H1 (cell line): ENCODE measurements at regions not wholly inside any gene's neighbourhood (a gene's known extent, or its start where the extent isn't known, plus 50 kb on each side); places are given as distances from the start of the nearest gene placed in this dataset.

ENCODE experiments used
- CTCF ChIA-PET: fragments of 300-600 bp; sonication (Branson Sonifier 250); formaldehyde crosslinking; loops from one replicate; lab custom pipeline; 2021; ENCODE audit not compliant: partially characterized antibody; lab: Charles Lee
- POLR2A ChIA-PET: fragments of 300-600 bp; sonication (Branson Sonifier 250); formaldehyde crosslinking; loops from one replicate; lab custom pipeline; 2021; ENCODE audit warnings: inconsistent platforms; ENCODE audit not compliant: partially characterized antibody; lab: Charles Lee
- DNase-seq, 2 experiments: peaks; one replicate each; pipeline versions ENCODE4 v3.0.0 to v3.0.0-alpha.2; 2010 to 2022; ENCODE audit warnings: low spot score in 2 of 2, low read depth in 1 of 2, mixed read lengths in 1 of 2
- FAIRE-seq: peaks from 2 replicates; lab custom pipeline; 2011; peaks lifted over from hg19 to GRCh38; lab: Jason Lieb, UNC
- H2AFZ ChIP-seq: 2 replicates; pipeline ENCODE4 v1.8.1; 2012; ENCODE audit warnings: low read length, inconsistent platforms
- H2AK5ac ChIP-seq: 2 replicates; pipeline ENCODE4 v1.6.1; 2013; ENCODE audit warnings: low read depth, low read length
- H2BK120ac ChIP-seq: replicated peaks from 2 replicates; pipeline ENCODE3; 2013; ENCODE audit warnings: low read depth, low read length, inconsistent platforms
- H2BK12ac ChIP-seq: 2 replicates; pipeline ENCODE4 v1.6.1; 2013; ENCODE audit warnings: low read depth, low read length
- H2BK15ac ChIP-seq: 2 replicates; pipeline ENCODE4 v1.6.1; 2013; ENCODE audit warnings: low read length
- H2BK20ac ChIP-seq: 2 replicates; pipeline ENCODE4 v1.6.1; 2013; ENCODE audit warnings: low read length
- H2BK5ac ChIP-seq: 2 replicates; pipeline ENCODE4 v1.6.1; 2013; ENCODE audit warnings: low read depth, low read length
- H3K14ac ChIP-seq: 2 replicates; pipeline ENCODE4 v1.6.1; 2013; ENCODE audit warnings: inconsistent platforms; ENCODE audit not compliant: insufficient read length
- H3K18ac ChIP-seq: 2 replicates; pipeline ENCODE4 v1.6.1; 2013; ENCODE audit warnings: low read length; ENCODE audit errors: extremely low read depth
- H3K23ac ChIP-seq: 2 replicates; pipeline ENCODE4 v1.6.1; 2013; ENCODE audit warnings: inconsistent platforms; ENCODE audit not compliant: insufficient read length
- H3K23me2 ChIP-seq: 2 replicates; pipeline ENCODE4 v1.6.1; 2013; ENCODE audit warnings: low read depth, low read length
- H3K27ac ChIP-seq: 2 replicates; pipeline ENCODE4 v1.6.1; 2011; ENCODE audit warnings: low read depth, low read length, inconsistent platforms
- H3K27me3 ChIP-seq, 4 experiments: replicated peaks in 1 of 4; 1 replicate in 1 of 4; 2 replicates in 3 of 4; pipeline versions ENCODE4 v1.6.1 to v1.8.1; 2011 to 2013; ENCODE audit warnings: low read length in 3 of 4, mild to moderate bottlenecking in 3 of 4, inconsistent platforms in 2 of 4, mixed read lengths in 2 of 4, moderate library complexity in 1 of 4; ENCODE audit not compliant: control insufficient read depth in 3 of 4, insufficient read depth in 3 of 4; ENCODE audit errors: extremely low read depth in 1 of 4
- H3K36me3 ChIP-seq, 4 experiments: 2 replicates each; pipeline versions ENCODE4 v1.6.1 to v1.8.1; 2011 to 2013; ENCODE audit warnings: mild to moderate bottlenecking in 4 of 4, low read length in 3 of 4, moderate library complexity in 2 of 4, control low read depth in 1 of 4, inconsistent platforms in 1 of 4; ENCODE audit not compliant: insufficient read depth in 4 of 4, control insufficient read depth in 2 of 4
- H3K4ac ChIP-seq: replicated peaks from 2 replicates; pipeline ENCODE3; 2013; ENCODE audit warnings: low read length, low read depth, mixed read lengths, inconsistent platforms; ENCODE audit not compliant: insufficient read length
- H3K4me1 ChIP-seq, 4 experiments: replicated peaks in 1 of 4; 1 replicate in 1 of 4; 2 replicates in 3 of 4; pipeline versions ENCODE4 v1.6.1 to v1.8.1; 2011 to 2013; ENCODE audit warnings: low read length in 3 of 4, inconsistent platforms in 2 of 4, mixed read lengths in 1 of 4; ENCODE audit not compliant: insufficient read depth in 4 of 4, control insufficient read depth in 3 of 4
- H3K4me2 ChIP-seq, 2 experiments: 2 replicates each; pipeline versions ENCODE4 v1.6.1 to v1.8.1; 2011 to 2013; ENCODE audit warnings: low read depth in 2 of 2, low read length in 2 of 2, control low read depth in 1 of 2, inconsistent platforms in 1 of 2, mild to moderate bottlenecking in 1 of 2; ENCODE audit not compliant: insufficient read depth in 1 of 2
- H3K4me3 ChIP-seq, 4 experiments: fragments of 200-600, 300-600 bp in 1 of 4; sonication (generic), shearing (Covaris generic), sonication (Bioruptor Twin) in 1 of 4; 2 replicates each; pipeline versions ENCODE4 v1.5.1 to v1.8.1; 2011 to 2016; ENCODE audit warnings: low read length in 4 of 4, low read depth in 3 of 4, control low read depth in 2 of 4, inconsistent platforms in 2 of 4, mild to moderate bottlenecking in 2 of 4, mixed read lengths in 1 of 4, moderate library complexity in 1 of 4; ENCODE audit not compliant: insufficient read depth in 2 of 4; ENCODE audit errors: extremely low read depth in 1 of 4
- H3K56ac ChIP-seq: replicated peaks from 2 replicates; pipeline ENCODE3; 2013; ENCODE audit warnings: low read depth, mild to moderate bottlenecking, mixed read lengths, low read length, inconsistent platforms; ENCODE audit not compliant: insufficient read length
- H3K79me1 ChIP-seq: 2 replicates; pipeline ENCODE4 v1.6.1; 2013; ENCODE audit warnings: low read depth, low read length, control low read depth
- H3K79me2 ChIP-seq, 2 experiments: 2 replicates each; pipeline versions ENCODE4 v1.6.1 to v1.8.1; 2012 to 2013; ENCODE audit warnings: low read length in 2 of 2, mild to moderate bottlenecking in 2 of 2, inconsistent platforms in 1 of 2; ENCODE audit not compliant: insufficient read depth in 2 of 2, control insufficient read depth in 1 of 2
- H3K9ac ChIP-seq, 4 experiments: replicated peaks in 1 of 4; 1 replicate in 1 of 4; 2 replicates in 3 of 4; pipeline versions ENCODE4 v1.6.1 to v1.8.1; 2011 to 2013; ENCODE audit warnings: low read depth in 3 of 4, low read length in 3 of 4, control low read depth in 2 of 4, mild to moderate bottlenecking in 2 of 4, moderate library complexity in 2 of 4, inconsistent platforms in 1 of 4; ENCODE audit errors: extremely low read depth in 1 of 4
- H3K9me3 ChIP-seq, 2 experiments: 2 replicates each; pipeline versions ENCODE4 v1.6.1 to v1.8.1; 2012 to 2013; ENCODE audit warnings: mild to moderate bottlenecking in 2 of 2, moderate library complexity in 2 of 2, control low read depth in 1 of 2, inconsistent platforms in 1 of 2, low read depth in 1 of 2, low read length in 1 of 2, mixed read lengths in 1 of 2; ENCODE audit not compliant: insufficient read depth in 2 of 2
- H4K20me1 ChIP-seq, 2 experiments: replicated peaks in 1 of 2; 2 replicates each; pipeline versions ENCODE3 to v1.8.1; 2011 to 2013; ENCODE audit warnings: inconsistent platforms in 2 of 2, low read length in 2 of 2, mild to moderate bottlenecking in 1 of 2; ENCODE audit not compliant: insufficient read depth in 2 of 2, control insufficient read depth in 1 of 2
- H4K5ac ChIP-seq: 2 replicates; pipeline ENCODE4 v1.6.1; 2013; ENCODE audit warnings: low read length, low read depth, mixed read lengths, inconsistent platforms; ENCODE audit not compliant: insufficient read length
- H4K8ac ChIP-seq: 2 replicates; pipeline ENCODE4 v1.8.0; 2013; ENCODE audit warnings: mild to moderate bottlenecking, moderate library complexity, low read length, inconsistent platforms; ENCODE audit not compliant: insufficient read depth; ENCODE audit errors: extremely low read depth
- H4K91ac ChIP-seq: replicated peaks from 2 replicates; pipeline ENCODE3; 2013; ENCODE audit warnings: low read length, mixed read lengths, inconsistent platforms; ENCODE audit not compliant: insufficient read length
- ASH2L ChIP-seq: fragments of 200-600, 300-600 bp; sonication (generic); IDR thresholded peaks from one replicate; pipeline ENCODE4 v1.7.1; 2017; ENCODE audit warnings: low read length
- CBX5 ChIP-seq: fragments of 300-800, 300-1000 bp; sonication (generic); IDR thresholded peaks from 2 replicates; pipeline ENCODE4 v1.7.1; 2016; ENCODE audit warnings: antibody characterized with exemption, low read length, low read depth
- E2F6 ChIP-seq: IDR thresholded peaks from 2 replicates; pipeline ENCODE4 v1.6.1; 2012; ENCODE audit warnings: inconsistent platforms
- EP300 ChIP-seq, 2 experiments: IDR thresholded peaks; 1 replicate in 1 of 2; 2 replicates in 1 of 2; pipeline ENCODE4 v1.6.1; 2011 to 2012; ENCODE audit warnings: low read depth in 2 of 2, low read length in 2 of 2, mild to moderate bottlenecking in 2 of 2, borderline replicate concordance in 1 of 2, inconsistent platforms in 1 of 2, moderate library complexity in 1 of 2
- EZH2 ChIP-seq: fragments of 200-600 bp; sonication (generic); IDR thresholded peaks from 2 replicates; pipeline ENCODE4 v1.7.1; 2012; ENCODE audit warnings: low read depth, mild to moderate bottlenecking, moderate library complexity, low read length, inconsistent platforms; ENCODE audit not compliant: severe bottlenecking
- JUN ChIP-seq: IDR thresholded peaks from 2 replicates; pipeline ENCODE4 v1.6.1; 2011; ENCODE audit warnings: low read depth, mild to moderate bottlenecking, improper control_type of control experiment, low read length
- MAFK ChIP-seq: IDR thresholded peaks from 2 replicates; pipeline ENCODE4 v1.6.1; 2012; ENCODE audit warnings: low read depth, mild to moderate bottlenecking, improper control_type of control experiment, low read length
- POU5F1 ChIP-seq: IDR thresholded peaks from 2 replicates; pipeline ENCODE4 v1.6.1; 2011; ENCODE audit warnings: low read depth, mild to moderate bottlenecking, low read length, moderate library complexity
- SIN3A ChIP-seq, 2 experiments: IDR thresholded peaks in 1 of 2; conservative IDR thresholded peaks in 1 of 2; 2 replicates each; pipeline ENCODE4 v1.6.1; 2011 to 2012; ENCODE audit warnings: low read length in 2 of 2, improper control_type of control experiment in 1 of 2, low read depth in 1 of 2, mild to moderate bottlenecking in 1 of 2
- SP4 ChIP-seq: IDR thresholded peaks from 2 replicates; pipeline ENCODE4 v1.6.1; 2012; ENCODE audit warnings: low read length, inconsistent platforms
- SRF ChIP-seq: IDR thresholded peaks from 2 replicates; pipeline ENCODE4 v1.6.1; 2011; ENCODE audit warnings: mild to moderate bottlenecking, low read depth, low read length, moderate library complexity
- TCF12 ChIP-seq: IDR thresholded peaks from 2 replicates; pipeline ENCODE4 v1.6.1; 2011; ENCODE audit warnings: low read depth, mild to moderate bottlenecking, low read length
- WGBS, 2 experiments: shearing (Covaris generic) in 1 of 2; methylation state at CpG; one replicate each; pipeline versions ENCODE4 v1.1.6 to v1.1.7; 2013 to 2015; ENCODE audit warnings: low lambda C conversion rate in 2 of 2, mixed read lengths in 2 of 2, inconsistent platforms in 1 of 2, low coverage in 1 of 2, missing lambda C conversion rate in 1 of 2; ENCODE audit not compliant: insufficient replicate concordance in 2 of 2, insufficient coverage in 1 of 2, insufficient read length in 1 of 2; ENCODE audit errors: extremely low coverage in 1 of 2, missing lambda C conversion rate in 1 of 2; 5-methylcytosine and 5-hydroxymethylcytosine counted together

- Histone ChIP-seq H3K56ac (no peak overlapping the region), H3K27me3 (no peaks in the 10 kb centered on the region), H3K4me2 (no peak overlapping the region), H3K79me2 (no peaks in the 10 kb centered on the region), H3K79me1 (no peaks in the 10 kb centered on the region), H2AK5ac (no peak overlapping the region), H2BK12ac (no peak overlapping the region), H2AFZ (no peak overlapping the region), H3K14ac (no peak overlapping the region), H2BK15ac (no peak overlapping the region), H2BK120ac (no peak overlapping the region), H3K9me3 (no peaks in the 10 kb centered on the region), H3K4me1 (no peaks in the 10 kb centered on the region), H3K27ac (no peak overlapping the region), H3K36me3 (no peaks in the 10 kb centered on the region), H4K8ac (no peak overlapping the region), H3K23ac (no peak overlapping the region), H3K9ac (no peak overlapping the region), H3K4ac (no peak overlapping the region), H2BK5ac (no peak overlapping the region), H3K23me2 (no peaks in the 10 kb centered on the region; the same call in 1 of the 2 replicates), H2BK20ac (no peak overlapping the region), H4K20me1 (no peaks in the 10 kb centered on the region), H4K91ac (no peak overlapping the region), H3K18ac (no peak overlapping the region), H4K5ac (no peak overlapping the region), H3K4me3 (no peak overlapping the region)
- POLR2A ChIA-PET, result no interaction called here
- WGBS, 2 experiments, result 93% methylated on average over 5 of the region's 5 CpGs; no CpG with 5 or more reads in 1 of the 2 experiments
- CTCF ChIA-PET, result no interaction called here
- FAIRE-seq (no peak), DNase-seq (no peak)
- no peak for TF ChIP-seq EP300 (IDR thresholded peaks at IDR 0.05; ENCODE audit: borderline replicate concordance in 1 of 2, low read depth in 2 of 2, low read length in 2 of 2)
- no peak for TF ChIP-seq SP4
- no peak for TF ChIP-seq EZH2
- no peak for TF ChIP-seq SIN3A (conservative IDR thresholded peaks at IDR 0.05 in 1 of 2, IDR thresholded peaks at IDR 0.05 in 1 of 2; ENCODE audit: low read depth in 1 of 2, low read length in 2 of 2)
- no peak for TF ChIP-seq JUN
- no peak for TF ChIP-seq SRF
- no peak for TF ChIP-seq POU5F1
- no peak for TF ChIP-seq CBX5
- TF ChIP-seq TCF12, result no peak
- no peak for TF ChIP-seq E2F6
- TF ChIP-seq ASH2L, result no peak
- no peak for TF ChIP-seq MAFK
Measured at GRCh38 chr21:19400223-19400770, 996.7 kb upstream of the TMPRSS15 start.
